H1 (cell line): ENCODE measurements at regions not wholly inside any gene's neighbourhood (a gene's known extent, or its start where the extent isn't known, plus 50 kb on each side); places are given as distances from the start of the nearest gene placed in this dataset.

ENCODE experiments used
- CTCF ChIA-PET: fragments of 300-600 bp; sonication (Branson Sonifier 250); formaldehyde crosslinking; loops from one replicate; lab custom pipeline; 2021; ENCODE audit not compliant: partially characterized antibody; lab: Charles Lee
- POLR2A ChIA-PET: fragments of 300-600 bp; sonication (Branson Sonifier 250); formaldehyde crosslinking; loops from one replicate; lab custom pipeline; 2021; ENCODE audit warnings: inconsistent platforms; ENCODE audit not compliant: partially characterized antibody; lab: Charles Lee
- DNase-seq, 2 experiments: peaks; one replicate each; pipeline versions ENCODE4 v3.0.0 to v3.0.0-alpha.2; 2010 to 2022; ENCODE audit warnings: low spot score in 2 of 2, low read depth in 1 of 2, mixed read lengths in 1 of 2
- FAIRE-seq: peaks from 2 replicates; lab custom pipeline; 2011; peaks lifted over from hg19 to GRCh38; lab: Jason Lieb, UNC
- H2AFZ ChIP-seq: 2 replicates; pipeline ENCODE4 v1.8.1; 2012; ENCODE audit warnings: low read length, inconsistent platforms
- H2AK5ac ChIP-seq: 2 replicates; pipeline ENCODE4 v1.6.1; 2013; ENCODE audit warnings: low read depth, low read length
- H2BK120ac ChIP-seq: replicated peaks from 2 replicates; pipeline ENCODE3; 2013; ENCODE audit warnings: low read depth, low read length, inconsistent platforms
- H2BK12ac ChIP-seq: 2 replicates; pipeline ENCODE4 v1.6.1; 2013; ENCODE audit warnings: low read depth, low read length
- H2BK15ac ChIP-seq: 2 replicates; pipeline ENCODE4 v1.6.1; 2013; ENCODE audit warnings: low read length
- H2BK20ac ChIP-seq: 2 replicates; pipeline ENCODE4 v1.6.1; 2013; ENCODE audit warnings: low read length
- H2BK5ac ChIP-seq: 2 replicates; pipeline ENCODE4 v1.6.1; 2013; ENCODE audit warnings: low read depth, low read length
- H3K14ac ChIP-seq: 2 replicates; pipeline ENCODE4 v1.6.1; 2013; ENCODE audit warnings: inconsistent platforms; ENCODE audit not compliant: insufficient read length
- H3K18ac ChIP-seq: 2 replicates; pipeline ENCODE4 v1.6.1; 2013; ENCODE audit warnings: low read length; ENCODE audit errors: extremely low read depth
- H3K23ac ChIP-seq: 2 replicates; pipeline ENCODE4 v1.6.1; 2013; ENCODE audit warnings: inconsistent platforms; ENCODE audit not compliant: insufficient read length
- H3K23me2 ChIP-seq: 2 replicates; pipeline ENCODE4 v1.6.1; 2013; ENCODE audit warnings: low read depth, low read length
- H3K27ac ChIP-seq: 2 replicates; pipeline ENCODE4 v1.6.1; 2011; ENCODE audit warnings: low read depth, low read length, inconsistent platforms
- H3K27me3 ChIP-seq, 4 experiments: replicated peaks in 1 of 4; 1 replicate in 1 of 4; 2 replicates in 3 of 4; pipeline versions ENCODE4 v1.6.1 to v1.8.1; 2011 to 2013; ENCODE audit warnings: low read length in 3 of 4, mild to moderate bottlenecking in 3 of 4, inconsistent platforms in 2 of 4, mixed read lengths in 2 of 4, moderate library complexity in 1 of 4; ENCODE audit not compliant: control insufficient read depth in 3 of 4, insufficient read depth in 3 of 4; ENCODE audit errors: extremely low read depth in 1 of 4
- H3K36me3 ChIP-seq, 4 experiments: 2 replicates each; pipeline versions ENCODE4 v1.6.1 to v1.8.1; 2011 to 2013; ENCODE audit warnings: mild to moderate bottlenecking in 4 of 4, low read length in 3 of 4, moderate library complexity in 2 of 4, control low read depth in 1 of 4, inconsistent platforms in 1 of 4; ENCODE audit not compliant: insufficient read depth in 4 of 4, control insufficient read depth in 2 of 4
- H3K4ac ChIP-seq: replicated peaks from 2 replicates; pipeline ENCODE3; 2013; ENCODE audit warnings: low read length, low read depth, mixed read lengths, inconsistent platforms; ENCODE audit not compliant: insufficient read length
- H3K4me1 ChIP-seq, 4 experiments: replicated peaks in 1 of 4; 1 replicate in 1 of 4; 2 replicates in 3 of 4; pipeline versions ENCODE4 v1.6.1 to v1.8.1; 2011 to 2013; ENCODE audit warnings: low read length in 3 of 4, inconsistent platforms in 2 of 4, mixed read lengths in 1 of 4; ENCODE audit not compliant: insufficient read depth in 4 of 4, control insufficient read depth in 3 of 4
- H3K4me2 ChIP-seq, 2 experiments: 2 replicates each; pipeline versions ENCODE4 v1.6.1 to v1.8.1; 2011 to 2013; ENCODE audit warnings: low read depth in 2 of 2, low read length in 2 of 2, control low read depth in 1 of 2, inconsistent platforms in 1 of 2, mild to moderate bottlenecking in 1 of 2; ENCODE audit not compliant: insufficient read depth in 1 of 2
- H3K4me3 ChIP-seq, 4 experiments: fragments of 200-600, 300-600 bp in 1 of 4; sonication (generic), shearing (Covaris generic), sonication (Bioruptor Twin) in 1 of 4; 2 replicates each; pipeline versions ENCODE4 v1.5.1 to v1.8.1; 2011 to 2016; ENCODE audit warnings: low read length in 4 of 4, low read depth in 3 of 4, control low read depth in 2 of 4, inconsistent platforms in 2 of 4, mild to moderate bottlenecking in 2 of 4, mixed read lengths in 1 of 4, moderate library complexity in 1 of 4; ENCODE audit not compliant: insufficient read depth in 2 of 4; ENCODE audit errors: extremely low read depth in 1 of 4
- H3K56ac ChIP-seq: replicated peaks from 2 replicates; pipeline ENCODE3; 2013; ENCODE audit warnings: low read depth, mild to moderate bottlenecking, mixed read lengths, low read length, inconsistent platforms; ENCODE audit not compliant: insufficient read length
- H3K79me1 ChIP-seq: 2 replicates; pipeline ENCODE4 v1.6.1; 2013; ENCODE audit warnings: low read depth, low read length, control low read depth
- H3K79me2 ChIP-seq, 2 experiments: 2 replicates each; pipeline versions ENCODE4 v1.6.1 to v1.8.1; 2012 to 2013; ENCODE audit warnings: low read length in 2 of 2, mild to moderate bottlenecking in 2 of 2, inconsistent platforms in 1 of 2; ENCODE audit not compliant: insufficient read depth in 2 of 2, control insufficient read depth in 1 of 2
- H3K9ac ChIP-seq, 4 experiments: replicated peaks in 1 of 4; 1 replicate in 1 of 4; 2 replicates in 3 of 4; pipeline versions ENCODE4 v1.6.1 to v1.8.1; 2011 to 2013; ENCODE audit warnings: low read depth in 3 of 4, low read length in 3 of 4, control low read depth in 2 of 4, mild to moderate bottlenecking in 2 of 4, moderate library complexity in 2 of 4, inconsistent platforms in 1 of 4; ENCODE audit errors: extremely low read depth in 1 of 4
- H3K9me3 ChIP-seq, 2 experiments: 2 replicates each; pipeline versions ENCODE4 v1.6.1 to v1.8.1; 2012 to 2013; ENCODE audit warnings: mild to moderate bottlenecking in 2 of 2, moderate library complexity in 2 of 2, control low read depth in 1 of 2, inconsistent platforms in 1 of 2, low read depth in 1 of 2, low read length in 1 of 2, mixed read lengths in 1 of 2; ENCODE audit not compliant: insufficient read depth in 2 of 2
- H4K20me1 ChIP-seq, 2 experiments: replicated peaks in 1 of 2; 2 replicates each; pipeline versions ENCODE3 to v1.8.1; 2011 to 2013; ENCODE audit warnings: inconsistent platforms in 2 of 2, low read length in 2 of 2, mild to moderate bottlenecking in 1 of 2; ENCODE audit not compliant: insufficient read depth in 2 of 2, control insufficient read depth in 1 of 2
- H4K5ac ChIP-seq: 2 replicates; pipeline ENCODE4 v1.6.1; 2013; ENCODE audit warnings: low read length, low read depth, mixed read lengths, inconsistent platforms; ENCODE audit not compliant: insufficient read length
- H4K8ac ChIP-seq: 2 replicates; pipeline ENCODE4 v1.8.0; 2013; ENCODE audit warnings: mild to moderate bottlenecking, moderate library complexity, low read length, inconsistent platforms; ENCODE audit not compliant: insufficient read depth; ENCODE audit errors: extremely low read depth
- H4K91ac ChIP-seq: replicated peaks from 2 replicates; pipeline ENCODE3; 2013; ENCODE audit warnings: low read length, mixed read lengths, inconsistent platforms; ENCODE audit not compliant: insufficient read length
- ASH2L ChIP-seq: fragments of 200-600, 300-600 bp; sonication (generic); IDR thresholded peaks from one replicate; pipeline ENCODE4 v1.7.1; 2017; ENCODE audit warnings: low read length
- BRCA1 ChIP-seq: IDR thresholded peaks from 2 replicates; pipeline ENCODE4 v1.6.1; 2012; ENCODE audit warnings: low read depth, low read length, improper control_type of control experiment
- HDAC2 ChIP-seq, 2 experiments: fragments of 300-600 bp in 1 of 2; sonication (generic) in 1 of 2; IDR thresholded peaks; 2 replicates each; pipeline ENCODE4 v1.6.1; 2011 to 2012; ENCODE audit warnings: low read depth in 2 of 2, low read length in 2 of 2, mild to moderate bottlenecking in 2 of 2, moderate library complexity in 2 of 2, borderline replicate concordance in 1 of 2, inconsistent platforms in 1 of 2
- KDM1A ChIP-seq: fragments of 200-600, 300-600 bp; sonication (generic); IDR thresholded peaks from 2 replicates; pipeline ENCODE4 v1.7.1; 2016; ENCODE audit warnings: mild to moderate bottlenecking, low read length, borderline replicate concordance
- MAFK ChIP-seq: IDR thresholded peaks from 2 replicates; pipeline ENCODE4 v1.6.1; 2012; ENCODE audit warnings: low read depth, mild to moderate bottlenecking, improper control_type of control experiment, low read length
- NANOG ChIP-seq: IDR thresholded peaks from 2 replicates; pipeline ENCODE4 v1.6.1; 2011; ENCODE audit warnings: low read length, low read depth, mild to moderate bottlenecking, inconsistent platforms; ENCODE audit not compliant: insufficient read depth, poor library complexity, severe bottlenecking
- PHF8 ChIP-seq: fragments of 200-600 bp; sonication (generic); conservative IDR thresholded peaks from 2 replicates; pipeline ENCODE4 v1.7.1; 2012; ENCODE audit warnings: low read depth, mild to moderate bottlenecking, inconsistent platforms, low read length, moderate library complexity
- POU5F1 ChIP-seq: IDR thresholded peaks from 2 replicates; pipeline ENCODE4 v1.6.1; 2011; ENCODE audit warnings: low read depth, mild to moderate bottlenecking, low read length, moderate library complexity
- RBBP5 ChIP-seq: IDR thresholded peaks from 2 replicates; pipeline ENCODE4 v1.7.1; 2012; ENCODE audit warnings: low read depth, mild to moderate bottlenecking, inconsistent platforms, low read length, moderate library complexity, borderline replicate concordance
- SAP30 ChIP-seq: fragments of 300-600 bp; sonication (generic); IDR thresholded peaks from 2 replicates; pipeline ENCODE4 v1.7.1; 2012; ENCODE audit warnings: low read length, moderate library complexity, mild to moderate bottlenecking, inconsistent platforms; ENCODE audit not compliant: insufficient read depth, insufficient replicate concordance
- TAF1 ChIP-seq: IDR thresholded peaks from 2 replicates; pipeline ENCODE4 v1.6.1; 2011; ENCODE audit warnings: mild to moderate bottlenecking, low read depth, low read length
- TBP ChIP-seq: IDR thresholded peaks from 2 replicates; pipeline ENCODE4 v1.6.1; 2011; ENCODE audit warnings: low read depth, low read length, improper control_type of control experiment
- TEAD4 ChIP-seq: IDR thresholded peaks from 2 replicates; pipeline ENCODE4 v1.6.1; 2012; ENCODE audit warnings: low read depth, low read length, inconsistent platforms, mixed read lengths
- USF2 ChIP-seq: IDR thresholded peaks from 2 replicates; pipeline ENCODE4 v1.6.1; 2011; ENCODE audit warnings: low read length, improper control_type of control experiment
- WGBS, 2 experiments: shearing (Covaris generic) in 1 of 2; methylation state at CpG; one replicate each; pipeline versions ENCODE4 v1.1.6 to v1.1.7; 2013 to 2015; ENCODE audit warnings: low lambda C conversion rate in 2 of 2, mixed read lengths in 2 of 2, inconsistent platforms in 1 of 2, low coverage in 1 of 2, missing lambda C conversion rate in 1 of 2; ENCODE audit not compliant: insufficient replicate concordance in 2 of 2, insufficient coverage in 1 of 2, insufficient read length in 1 of 2; ENCODE audit errors: extremely low coverage in 1 of 2, missing lambda C conversion rate in 1 of 2; 5-methylcytosine and 5-hydroxymethylcytosine counted together

- Histone ChIP-seq H3K79me2 (no peaks in the 10 kb centered on the region), H3K14ac (no peak overlapping the region), H3K27ac (no peak overlapping the region), H3K23ac (no peak overlapping the region), H3K4me1 (no peaks in the 10 kb centered on the region), H3K27me3 (no peaks in the 10 kb centered on the region; a peak in 1 of 7 replicates), H4K5ac (no peak overlapping the region), H2AK5ac (no peak overlapping the region), H2BK12ac (no peak overlapping the region), H3K23me2 (no peaks in the 10 kb centered on the region), H3K56ac (no peak overlapping the region), H3K9me3 (peaks cover 0 to 9% of the 10 kb centered on the region in 2 experiments; a peak in 1 of 4 replicates), H3K18ac (no peak overlapping the region), H3K4ac (no peak overlapping the region), H3K79me1 (no peaks in the 10 kb centered on the region), H2AFZ (no peak overlapping the region), H4K91ac (no peak overlapping the region), H3K9ac (no peak overlapping the region), H4K20me1 (no peaks in the 10 kb centered on the region), H2BK5ac (no peak overlapping the region), H2BK20ac (no peak overlapping the region), H4K8ac (no peak overlapping the region), H3K36me3 (no peaks in the 10 kb centered on the region), H3K4me2 (no peak overlapping the region), H3K4me3 (no peak overlapping the region), H2BK15ac (no peak overlapping the region), H2BK120ac (no peak overlapping the region)
- FAIRE-seq (no peak), DNase-seq (no peak)
- POLR2A ChIA-PET: no interaction called here
- CTCF ChIA-PET: interaction anchor here (0.8 to 3.2 kb wide), 4 partner anchors 10 to 81 kb away, joined by 3 to 11 read pairs (median 6); no protein-coding TSS in a partner anchor
- WGBS, 2 experiments: 81% methylated on average over 3 of the region's 3 CpGs; no CpG with 5 or more reads in 1 of the 2 experiments
- TF ChIP-seq USF2: no peak
- no peak for TF ChIP-seq HDAC2 (IDR thresholded peaks at IDR 0.05; ENCODE audit: borderline replicate concordance in 1 of 2, low read depth in 2 of 2, low read length in 2 of 2)
- TF ChIP-seq BRCA1: no peak
- no peak for TF ChIP-seq SAP30
- no peak for TF ChIP-seq RBBP5
- TF ChIP-seq TAF1: no peak
- no peak for TF ChIP-seq TEAD4
- TF ChIP-seq ASH2L: no peak
- TF ChIP-seq TBP: no peak
- TF ChIP-seq PHF8: no peak
- TF ChIP-seq MAFK: no peak
- no peak for TF ChIP-seq NANOG
- no peak for TF ChIP-seq KDM1A
- TF ChIP-seq POU5F1: no peak
Measured at GRCh38 chr5:126315341-126315740, 107.9 kb upstream of the GRAMD2B start.
